Kidney epithelial cell (primary cell): ENCODE measurements at regions not wholly inside any gene's neighbourhood (a gene's known extent, or its start where the extent isn't known, plus 50 kb on each side); places are given as distances from the start of the nearest gene placed in this dataset.

Experiments used
- DNase-seq: peaks from one replicate; pipeline ENCODE4 v3.0.0-alpha.2; 2010; ENCODE audit warnings: low read depth
- H3K27me3 ChIP-seq: 2 replicates; pipeline ENCODE4 v1.6.0; 2011; ENCODE audit warnings: low read length; ENCODE audit not compliant: control insufficient read depth, insufficient read depth
- H3K36me3 ChIP-seq: 2 replicates; pipeline ENCODE4 v1.5.1; 2011; ENCODE audit warnings: low read length; ENCODE audit not compliant: control insufficient read depth, insufficient read depth
- H3K4me3 ChIP-seq: 2 replicates; pipeline ENCODE4 v1.5.1; 2011; ENCODE audit warnings: low read depth, mild to moderate bottlenecking, control low read depth, low read length
- CTCF ChIP-seq: IDR thresholded peaks from 2 replicates; pipeline ENCODE4 v1.5.1; 2011; ENCODE audit warnings: mild to moderate bottlenecking, moderate library complexity, low read length, control low read depth, inconsistent platforms; ENCODE audit not compliant: insufficient read depth, poor library complexity, severe bottlenecking

DNA sequence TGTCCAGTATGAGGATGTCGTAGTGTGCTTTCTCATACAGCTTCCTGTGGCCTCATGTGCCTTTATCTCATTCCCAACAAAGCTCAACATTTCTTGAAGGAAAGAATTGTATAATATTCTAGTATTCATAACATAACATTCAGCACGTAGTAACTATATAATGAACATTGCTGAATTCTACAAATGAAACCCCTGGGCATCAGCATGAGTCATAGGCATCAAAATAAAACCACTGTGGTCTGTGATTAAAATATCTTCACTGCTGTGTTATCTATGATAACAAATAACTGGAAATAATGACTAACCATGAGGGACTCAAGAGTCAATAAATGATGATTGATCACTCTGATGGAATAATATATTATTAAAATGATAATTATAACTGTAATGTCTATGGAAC lies 255.2 kb downstream of the EMP1 start:
- no peak for DNase-seq
- Histone ChIP-seq H3K4me3 (no peak overlapping the region), H3K27me3 (no peaks in the 10 kb centered on the region), H3K36me3 (no peaks in the 10 kb centered on the region)
- no peak for TF ChIP-seq CTCF

DNA sequence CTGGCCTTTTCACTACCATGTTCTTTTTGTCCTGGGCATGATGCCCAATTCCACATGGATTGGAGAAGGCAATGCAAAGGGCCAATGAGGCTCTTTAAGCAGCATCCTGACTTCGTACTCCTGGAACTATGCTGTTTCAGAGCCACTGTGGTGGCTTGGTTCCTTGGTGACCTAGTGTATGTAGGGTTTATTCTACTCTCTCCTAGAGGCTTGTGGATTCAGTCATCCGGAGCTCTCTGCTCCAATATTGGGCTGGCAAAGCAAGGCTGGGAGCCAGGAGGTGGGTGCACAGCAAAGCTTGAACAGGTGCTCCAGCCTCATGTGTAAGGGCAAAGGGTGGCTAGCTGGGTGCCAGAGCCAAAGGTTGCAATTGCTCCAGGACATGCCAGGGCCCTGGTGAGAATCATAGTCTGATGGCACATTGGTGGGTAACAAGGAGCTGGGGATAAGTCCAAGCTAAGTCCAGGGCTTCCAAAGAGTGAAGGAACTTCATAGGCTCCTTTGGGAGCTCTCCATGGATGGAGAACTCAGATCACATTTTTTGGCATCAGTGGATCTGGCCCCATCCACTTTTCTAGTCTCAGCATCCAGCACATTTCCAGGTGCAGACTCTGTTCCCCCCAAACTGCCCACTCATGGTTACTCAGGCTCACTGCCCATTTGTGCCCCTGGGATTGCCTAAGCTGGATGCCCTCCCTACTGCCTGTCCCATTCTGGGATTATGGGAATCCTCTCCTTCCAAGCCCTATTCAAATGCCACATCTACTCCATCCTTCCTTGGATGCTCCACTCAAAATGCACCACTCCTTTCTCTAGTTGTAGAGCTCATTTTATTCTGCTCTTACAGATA lies 253.9 kb downstream of the EMP1 start:
- H3K27me3 ChIP-seq = no peaks in the 10 kb centered on the region
- no peak for TF ChIP-seq CTCF
- no peak for DNase-seq

GRCh38 chr12:13444076-13444475 lies 247.6 kb downstream of the EMP1 start:
- H3K4me3 ChIP-seq = no peak overlapping the region
- no peaks in the 10 kb centered on the region for H3K27me3 ChIP-seq
- H3K36me3 ChIP-seq = no peaks in the 10 kb centered on the region
- TF ChIP-seq CTCF = no peak
- no peak for DNase-seq

More for the DNA sequence above, 253.9 kb downstream of the EMP1 start:
- Histone ChIP-seq H3K4me3 (no peak overlapping the region), H3K36me3 (no peaks in the 10 kb centered on the region)

GRCh38 chr12:13443498-13443897 lies 247.0 kb downstream of the EMP1 start:
- no peak overlapping the region for H3K4me3 ChIP-seq
- DNase-seq = no peak
- no peaks in the 10 kb centered on the region for H3K27me3 ChIP-seq
- no peak for TF ChIP-seq CTCF
- no peaks in the 10 kb centered on the region for H3K36me3 ChIP-seq

DNA sequence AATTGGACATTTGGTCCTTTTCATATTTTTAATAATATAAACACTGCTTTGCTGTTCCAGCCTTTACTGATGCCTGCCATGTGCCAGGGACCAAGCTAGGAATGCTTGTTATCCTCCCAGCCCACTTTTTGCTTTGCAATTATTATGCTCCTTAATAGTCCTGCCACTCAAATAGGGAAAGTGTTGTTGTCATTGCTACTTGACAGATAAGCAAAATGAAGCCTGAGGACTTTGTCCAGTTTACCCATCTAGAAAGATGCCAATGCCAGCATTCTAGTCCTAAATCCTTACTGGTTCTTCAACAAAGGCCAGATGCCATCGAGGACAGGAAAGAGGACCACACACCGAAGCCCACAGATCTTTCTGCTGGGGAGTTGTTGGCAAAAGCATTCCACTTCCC lies 246.5 kb downstream of the EMP1 start:
- TF ChIP-seq CTCF = no peak
- Histone ChIP-seq H3K4me3 (no peak overlapping the region), H3K36me3 (no peaks in the 10 kb centered on the region), H3K27me3 (no peaks in the 10 kb centered on the region)
- no peak for DNase-seq

DNA sequence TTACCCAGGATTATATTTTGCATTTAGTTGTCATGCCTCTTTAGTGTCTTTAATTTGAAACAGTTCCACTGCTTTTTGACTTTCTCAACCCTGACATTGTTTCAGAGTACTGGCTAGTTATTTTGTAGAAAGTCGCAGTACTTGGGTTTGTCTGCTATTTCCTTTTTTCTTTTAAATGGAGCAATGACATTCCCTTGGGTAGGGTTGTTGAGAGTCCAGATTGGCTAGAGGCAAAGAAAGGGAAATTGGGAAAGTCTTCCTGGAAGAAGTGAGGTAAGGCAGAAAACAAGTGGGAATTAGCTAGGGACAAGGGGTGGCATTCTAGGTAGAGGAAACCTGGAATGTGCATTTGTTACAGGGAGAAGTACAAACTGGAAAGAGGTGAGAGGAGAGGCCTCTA lies 245.9 kb downstream of the EMP1 start:
- DNase-seq = no peak
- Histone ChIP-seq H3K4me3 (no peak overlapping the region), H3K27me3 (no peaks in the 10 kb centered on the region), H3K36me3 (no peaks in the 10 kb centered on the region)
- TF ChIP-seq CTCF = no peak
